ENCODE measurements at regions not wholly inside any gene's neighbourhood (a gene's known extent, or its start where the extent isn't known, plus 50 kb on each side); places are given as distances from the start of the nearest gene placed in this dataset.

DNA sequence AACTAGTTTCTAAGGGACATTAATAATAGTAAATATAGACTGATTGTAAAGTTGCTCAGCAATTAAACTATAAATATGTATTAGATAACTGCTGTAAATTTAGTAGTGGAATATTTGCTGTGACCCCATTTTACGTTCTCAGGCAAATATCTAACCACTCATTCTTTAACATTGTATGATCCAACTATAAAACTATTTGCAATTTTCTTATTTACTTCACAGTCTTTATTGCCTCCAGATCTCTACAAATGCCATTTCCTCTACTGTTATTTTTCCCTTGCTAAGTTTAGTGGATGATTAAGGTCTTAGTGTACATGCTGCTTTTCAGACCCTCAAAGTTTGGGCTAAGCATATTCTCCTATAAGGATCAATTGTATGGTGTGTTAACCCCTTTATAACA is 526.2 kb upstream of the ST8SIA4 start:
- no peak overlapping the region for H3K9ac ChIP-seq (ENCODE audit: extremely low read depth, insufficient read length, low read length)
- TF ChIP-seq, protein P1, sequence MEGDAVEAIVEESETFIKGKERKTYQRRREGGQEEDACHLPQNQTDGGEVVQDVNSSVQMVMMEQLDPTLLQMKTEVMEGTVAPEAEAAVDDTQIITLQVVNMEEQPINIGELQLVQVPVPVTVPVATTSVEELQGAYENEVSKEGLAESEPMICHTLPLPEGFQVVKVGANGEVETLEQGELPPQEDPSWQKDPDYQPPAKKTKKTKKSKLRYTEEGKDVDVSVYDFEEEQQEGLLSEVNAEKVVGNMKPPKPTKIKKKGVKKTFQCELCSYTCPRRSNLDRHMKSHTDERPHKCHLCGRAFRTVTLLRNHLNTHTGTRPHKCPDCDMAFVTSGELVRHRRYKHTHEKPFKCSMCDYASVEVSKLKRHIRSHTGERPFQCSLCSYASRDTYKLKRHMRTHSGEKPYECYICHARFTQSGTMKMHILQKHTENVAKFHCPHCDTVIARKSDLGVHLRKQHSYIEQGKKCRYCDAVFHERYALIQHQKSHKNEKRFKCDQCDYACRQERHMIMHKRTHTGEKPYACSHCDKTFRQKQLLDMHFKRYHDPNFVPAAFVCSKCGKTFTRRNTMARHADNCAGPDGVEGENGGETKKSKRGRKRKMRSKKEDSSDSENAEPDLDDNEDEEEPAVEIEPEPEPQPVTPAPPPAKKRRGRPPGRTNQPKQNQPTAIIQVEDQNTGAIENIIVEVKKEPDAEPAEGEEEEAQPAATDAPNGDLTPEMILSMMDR (conservative IDR thresholded peaks at IDR 0.05): no peak
- no peaks in the 10 kb centered on the region for H3K4me1 Mint-ChIP-seq
- H3K56ac ChIP-seq (ENCODE audit: insufficient read length, low read depth, low read length): no peak overlapping the region
- no peak overlapping the region for H2BK12ac ChIP-seq (ENCODE audit: insufficient read length, low read depth, low read length)
- H2BK120ac ChIP-seq (ENCODE audit: low read depth, low read length, poor library complexity, severe bottlenecking): no peak overlapping the region
- no peak overlapping the region for H3K23ac ChIP-seq (ENCODE audit: insufficient read length, low read depth, low read length)
- H3K27me3 Mint-ChIP-seq (ENCODE audit: low read depth): no peaks in the 10 kb centered on the region
- DNase-seq: no peak
- H2BK20ac ChIP-seq (ENCODE audit: low read depth, low read length, poor library complexity, severe bottlenecking): no peak overlapping the region
- H4K91ac ChIP-seq (ENCODE audit: insufficient read length, low read depth, low read length): no peak overlapping the region
- H2BK15ac ChIP-seq (ENCODE audit: low read depth, low read length): no peak overlapping the region
- H3K27ac Mint-ChIP-seq: no peak overlapping the region
- H4K8ac ChIP-seq (replicated peaks; ENCODE audit: insufficient read length, low read depth, low read length): no peak overlapping the region
- H3K27me3 ChIP-seq (ENCODE audit: insufficient read depth, low read length): no peaks in the 10 kb centered on the region
- no CpG with 5 or more reads among the region's 1 CpG for WGBS (ENCODE audit: extremely low coverage, insufficient read length, low lambda C conversion rate)
- no peak overlapping the region for H2AFZ ChIP-seq (ENCODE audit: low read length)
- no peaks in the 10 kb centered on the region for H3K4me1 ChIP-seq (ENCODE audit: insufficient read depth, low read length)
- no peak overlapping the region for H3K4me3 Mint-ChIP-seq
- no peaks in the 10 kb centered on the region for H3K23me2 ChIP-seq (ENCODE audit: insufficient read length, low read depth, low read length, poor library complexity, severe bottlenecking)
- no peaks in the 10 kb centered on the region for H4K20me1 ChIP-seq (ENCODE audit: control insufficient read depth, insufficient read depth, insufficient read length)
- H3K18ac ChIP-seq (ENCODE audit: insufficient read length, low read depth, low read length): no peak overlapping the region
- no peaks in the 10 kb centered on the region for H3K9me3 ChIP-seq (ENCODE audit: control insufficient read depth, low read depth, low read length)
- H3K4me2 ChIP-seq (ENCODE audit: insufficient read depth, insufficient read length, low read length): no peak overlapping the region
- no peaks in the 10 kb centered on the region for H3K36me3 Mint-ChIP-seq (ENCODE audit: insufficient read depth in 1 of 3, low read depth in 3 of 3)
- no peak overlapping the region for H3K14ac ChIP-seq (ENCODE audit: insufficient read depth, low read length)
- no peak overlapping the region for H4K5ac ChIP-seq (ENCODE audit: insufficient read length, low read depth, low read length)
- no peak overlapping the region for H2AK5ac ChIP-seq (ENCODE audit: insufficient read length, low read length)
- H3K9me3 Mint-ChIP-seq: no peaks in the 10 kb centered on the region
- H3K4ac ChIP-seq (ENCODE audit: low read depth, low read length): no peak overlapping the region
- no peaks in the 10 kb centered on the region for H3K79me2 ChIP-seq (ENCODE audit: insufficient read depth, low read length)
- no peaks in the 10 kb centered on the region for H3K79me1 ChIP-seq (ENCODE audit: insufficient read depth, low read depth, low read length, poor library complexity, severe bottlenecking)
- no peak overlapping the region for H2BK5ac ChIP-seq (ENCODE audit: insufficient read length, low read length)
- H3K27ac ChIP-seq (ENCODE audit: insufficient read length, low read depth, low read length): no peak overlapping the region
- no peak overlapping the region for H3T11ph ChIP-seq (ENCODE audit: low read length)

All from H9 (cell line).